ENCODE measurements at regions not wholly inside any gene's neighbourhood (a gene's known extent, or its start where the extent isn't known, plus 50 kb on each side); places are given as distances from the start of the nearest gene placed in this dataset.

DNA sequence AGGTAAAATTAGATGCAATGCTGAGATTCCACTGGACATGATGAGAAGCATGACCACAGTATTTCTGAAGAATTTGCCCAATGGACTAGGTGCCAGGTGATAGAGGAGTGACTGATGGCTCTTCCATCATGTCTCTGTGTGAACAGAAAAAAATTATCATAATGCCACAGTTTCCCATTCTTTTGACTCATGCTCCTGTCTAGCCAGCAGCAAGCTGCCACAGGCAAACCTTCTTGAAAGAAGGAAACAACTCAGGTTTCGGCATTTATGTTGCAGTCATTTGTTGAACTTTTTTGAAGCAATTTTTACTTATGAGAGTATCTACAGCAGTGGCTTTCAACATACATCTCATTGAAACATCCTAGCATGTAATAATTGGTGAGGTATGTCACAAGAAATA is 284.8 kb upstream of the CD180 start:
- no CpG with 5 or more reads among the region's 1 CpG for WGBS, 2 donors (ENCODE audit: extremely low coverage in 2 of 2, insufficient read length in 2 of 2, insufficient replicate concordance in 1 of 2)
- Histone ChIP-seq H2BK120ac (ENCODE audit: low read depth, low read length) (no peak overlapping the region), H3K27ac (replicated peaks; ENCODE audit: low read length) (no peak overlapping the region)

DNA sequence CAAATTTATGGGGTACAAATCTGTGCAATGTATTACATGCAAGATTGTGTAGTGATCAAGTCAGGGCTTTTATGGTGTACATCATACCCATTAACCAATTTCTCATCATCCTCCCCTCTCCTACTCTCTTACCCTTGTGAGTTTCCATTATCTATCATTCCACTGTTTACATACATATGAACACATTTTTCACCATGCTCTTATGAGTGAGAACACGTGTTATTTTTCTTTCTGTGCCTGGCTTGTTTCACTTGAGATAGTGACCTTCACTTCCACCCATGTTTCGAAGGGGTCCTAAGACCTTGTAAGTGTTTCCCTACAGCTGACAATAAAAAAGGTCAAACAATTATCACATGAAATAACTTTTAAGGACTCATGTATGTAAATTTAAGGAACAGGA is 281.7 kb upstream of the CD180 start:
- H3K14ac ChIP-seq (ENCODE audit: low read length), result no peak overlapping the region
- H3K4me2 ChIP-seq (ENCODE audit: insufficient read depth, low read length, poor library complexity, severe bottlenecking), result no peak overlapping the region
- H4K91ac ChIP-seq (ENCODE audit: low read depth, low read length, poor library complexity), result no peak overlapping the region
- no peaks in the 10 kb centered on the region for H3K79me1 ChIP-seq (ENCODE audit: low read depth, low read length)
- H3K9ac ChIP-seq (ENCODE audit: low read depth, low read length, poor library complexity), result no peak overlapping the region
- no peak overlapping the region for H3K27ac ChIP-seq (replicated peaks; ENCODE audit: low read length)
- no peak overlapping the region for H4K8ac ChIP-seq (ENCODE audit: low read depth, low read length)
- no peak overlapping the region for H2AK5ac ChIP-seq (ENCODE audit: low read depth, low read length)
- no peaks in the 10 kb centered on the region for H3K4me1 ChIP-seq (ENCODE audit: control insufficient read depth in 2 of 2, insufficient read depth in 1 of 2, low read depth in 1 of 2, low read length in 2 of 2)
- WGBS, 2 donors (ENCODE audit: extremely low coverage in 2 of 2, insufficient read length in 2 of 2, insufficient replicate concordance in 1 of 2), result no CpG with 5 or more reads among the region's 2 CpGs
- H3K4me3 ChIP-seq (ENCODE audit: low read length in 2 of 2), result no peak overlapping the region
- no peak overlapping the region for H2BK5ac ChIP-seq (ENCODE audit: low read length)
- H3K9me3 ChIP-seq (replicated peaks in 1 of 2; ENCODE audit: control insufficient read depth in 2 of 2, insufficient read depth in 1 of 2, low read depth in 1 of 2, low read length in 2 of 2), result no peaks in the 10 kb centered on the region
- H3K27me3 ChIP-seq (ENCODE audit: control insufficient read depth in 3 of 3, insufficient read depth in 3 of 3, low read depth in 1 of 3, low read length in 3 of 3), result no peaks in the 10 kb centered on the region
- DNase-seq (ENCODE audit: low spot score), result no peak
- H2AFZ ChIP-seq (ENCODE audit: low read length), result no peak overlapping the region
- no peak overlapping the region for H3K23ac ChIP-seq (ENCODE audit: low read depth, low read length, poor library complexity)
- no peak overlapping the region for H3K4ac ChIP-seq (ENCODE audit: low read length)
- no peak overlapping the region for H2BK15ac ChIP-seq (ENCODE audit: low read length)
- H3K36me3 ChIP-seq (replicated peaks in 1 of 2; ENCODE audit: control insufficient read depth in 2 of 2, insufficient read depth in 2 of 2, low read length in 2 of 2), result no peaks in the 10 kb centered on the region
- no peak overlapping the region for H2BK12ac ChIP-seq (ENCODE audit: low read length)
- no peak overlapping the region for H3K18ac ChIP-seq (ENCODE audit: low read length)
- no peak overlapping the region for H2BK120ac ChIP-seq (ENCODE audit: low read depth, low read length)

More for the DNA sequence above, 284.8 kb upstream of the CD180 start:
- H2BK12ac ChIP-seq (ENCODE audit: low read length), result no peak overlapping the region
- H3K4me2 ChIP-seq (ENCODE audit: insufficient read depth, low read length, poor library complexity, severe bottlenecking), result no peak overlapping the region
- no peak for DNase-seq (ENCODE audit: low spot score)
- no peak overlapping the region for H3K18ac ChIP-seq (ENCODE audit: low read length)
- H3K9ac ChIP-seq (ENCODE audit: low read depth, low read length, poor library complexity), result no peak overlapping the region
- no peak overlapping the region for H3K4ac ChIP-seq (ENCODE audit: low read length)
- H3K4me1 ChIP-seq (ENCODE audit: control insufficient read depth in 2 of 2, insufficient read depth in 1 of 2, low read depth in 1 of 2, low read length in 2 of 2), result no peaks in the 10 kb centered on the region
- H3K9me3 ChIP-seq (replicated peaks in 1 of 2; ENCODE audit: control insufficient read depth in 2 of 2, insufficient read depth in 1 of 2, low read depth in 1 of 2, low read length in 2 of 2), result no peaks in the 10 kb centered on the region
- no peak overlapping the region for H2AK5ac ChIP-seq (ENCODE audit: low read depth, low read length)
- H4K8ac ChIP-seq (ENCODE audit: low read depth, low read length), result no peak overlapping the region
- H3K4me3 ChIP-seq (ENCODE audit: low read length in 2 of 2), result no peak overlapping the region
- H3K27me3 ChIP-seq (ENCODE audit: control insufficient read depth in 3 of 3, insufficient read depth in 3 of 3, low read depth in 1 of 3, low read length in 3 of 3), result no peaks in the 10 kb centered on the region
- H2AFZ ChIP-seq (ENCODE audit: low read length), result no peak overlapping the region
- no peaks in the 10 kb centered on the region for H3K79me1 ChIP-seq (ENCODE audit: low read depth, low read length)
- no peak overlapping the region for H4K91ac ChIP-seq (ENCODE audit: low read depth, low read length, poor library complexity)
- no peak overlapping the region for H3K14ac ChIP-seq (ENCODE audit: low read length)
- no peak overlapping the region for H2BK5ac ChIP-seq (ENCODE audit: low read length)
- no peak overlapping the region for H3K23ac ChIP-seq (ENCODE audit: low read depth, low read length, poor library complexity)
- no peak overlapping the region for H2BK15ac ChIP-seq (ENCODE audit: low read length)
- H3K36me3 ChIP-seq (replicated peaks in 1 of 2; ENCODE audit: control insufficient read depth in 2 of 2, insufficient read depth in 2 of 2, low read length in 2 of 2), result no peaks in the 10 kb centered on the region

DNA sequence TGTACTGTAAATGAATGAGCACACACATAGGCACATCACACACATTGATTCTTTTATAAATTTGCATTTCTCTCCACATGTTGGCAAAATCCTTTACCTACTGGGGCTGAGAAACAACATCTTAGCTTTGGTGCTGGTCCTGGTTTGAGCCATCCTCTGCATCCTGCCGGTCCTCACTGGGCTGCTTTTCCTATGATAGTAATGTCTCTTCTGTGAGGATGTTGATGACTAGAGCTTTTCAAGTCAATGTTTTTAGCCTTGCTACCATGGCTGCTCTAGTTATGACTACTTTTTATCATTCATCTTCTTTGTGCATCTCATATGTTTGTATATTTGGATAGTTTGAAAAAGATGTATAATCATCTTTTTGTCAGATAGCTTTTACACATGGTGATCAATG is 280.4 kb upstream of the CD180 start:
- no peak overlapping the region for H3K14ac ChIP-seq (ENCODE audit: low read length)
- no peaks in the 10 kb centered on the region for H3K9me3 ChIP-seq (replicated peaks in 1 of 2; ENCODE audit: control insufficient read depth in 2 of 2, insufficient read depth in 1 of 2, low read depth in 1 of 2, low read length in 2 of 2)
- H3K23ac ChIP-seq (ENCODE audit: low read depth, low read length, poor library complexity), result no peak overlapping the region
- H3K36me3 ChIP-seq (replicated peaks in 1 of 2; ENCODE audit: control insufficient read depth in 2 of 2, insufficient read depth in 2 of 2, low read length in 2 of 2), result no peaks in the 10 kb centered on the region
- H3K4me3 ChIP-seq (ENCODE audit: low read length in 2 of 2), result no peak overlapping the region
- no peak overlapping the region for H4K91ac ChIP-seq (ENCODE audit: low read depth, low read length, poor library complexity)
- H3K4me1 ChIP-seq (ENCODE audit: control insufficient read depth in 2 of 2, insufficient read depth in 1 of 2, low read depth in 1 of 2, low read length in 2 of 2), result no peaks in the 10 kb centered on the region
- no peak overlapping the region for H3K18ac ChIP-seq (ENCODE audit: low read length)
- H3K79me1 ChIP-seq (ENCODE audit: low read depth, low read length), result no peaks in the 10 kb centered on the region
- no peak overlapping the region for H3K4me2 ChIP-seq (ENCODE audit: insufficient read depth, low read length, poor library complexity, severe bottlenecking)
- no peak overlapping the region for H2AK5ac ChIP-seq (ENCODE audit: low read depth, low read length)
- H3K27me3 ChIP-seq (ENCODE audit: control insufficient read depth in 3 of 3, insufficient read depth in 3 of 3, low read depth in 1 of 3, low read length in 3 of 3), result no peaks in the 10 kb centered on the region
- no peak overlapping the region for H3K27ac ChIP-seq (replicated peaks; ENCODE audit: low read length)
- H2BK120ac ChIP-seq (ENCODE audit: low read depth, low read length), result no peak overlapping the region
- no peak overlapping the region for H4K8ac ChIP-seq (ENCODE audit: low read depth, low read length)
- no peak overlapping the region for H2BK12ac ChIP-seq (ENCODE audit: low read length)
- H2BK5ac ChIP-seq (ENCODE audit: low read length), result no peak overlapping the region
- H3K9ac ChIP-seq (ENCODE audit: low read depth, low read length, poor library complexity), result no peak overlapping the region
- WGBS, 2 donors (ENCODE audit: extremely low coverage in 2 of 2, insufficient read length in 2 of 2, insufficient replicate concordance in 1 of 2), result no CpG with 5 or more reads among the region's 1 CpG
- no peak overlapping the region for H2AFZ ChIP-seq (ENCODE audit: low read length)
- no peak for DNase-seq (ENCODE audit: low spot score)
- H2BK15ac ChIP-seq (ENCODE audit: low read length), result no peak overlapping the region
- no peak overlapping the region for H3K4ac ChIP-seq (ENCODE audit: low read length)

DNA sequence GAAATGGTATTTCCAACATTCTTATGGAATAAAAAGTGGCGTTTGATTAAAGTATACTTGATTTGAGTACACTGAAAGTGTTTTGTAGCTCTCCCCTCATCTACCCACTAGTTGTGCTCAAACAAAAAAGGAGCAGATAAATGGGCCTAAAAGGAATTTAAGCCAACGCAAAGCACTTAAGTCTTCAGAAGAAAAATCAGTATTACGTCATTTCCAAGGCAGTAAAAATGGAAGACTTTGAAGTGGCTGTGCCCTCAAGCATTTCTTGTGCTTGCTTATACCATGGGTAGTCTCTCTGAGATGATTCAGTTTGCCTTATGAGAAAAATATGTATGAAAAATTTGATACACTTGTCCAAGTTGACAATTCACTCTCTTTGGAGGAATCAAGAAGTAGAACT is 279.9 kb upstream of the CD180 start:
- Histone ChIP-seq H3K27ac (replicated peaks; ENCODE audit: low read length) (no peak overlapping the region), H3K4me2 (ENCODE audit: insufficient read depth, low read length, poor library complexity, severe bottlenecking) (no peak overlapping the region), H2BK120ac (ENCODE audit: low read depth, low read length) (no peak overlapping the region), H3K9me3 (replicated peaks in 1 of 2; ENCODE audit: control insufficient read depth in 2 of 2, insufficient read depth in 1 of 2, low read depth in 1 of 2, low read length in 2 of 2) (no peaks in the 10 kb centered on the region), H3K14ac (ENCODE audit: low read length) (no peak overlapping the region), H2AFZ (ENCODE audit: low read length) (no peak overlapping the region), H3K4me3 (ENCODE audit: low read length in 2 of 2) (no peak overlapping the region), H3K4ac (ENCODE audit: low read length) (no peak overlapping the region), H3K79me1 (ENCODE audit: low read depth, low read length) (no peaks in the 10 kb centered on the region), H4K91ac (ENCODE audit: low read depth, low read length, poor library complexity) (no peak overlapping the region), H4K8ac (ENCODE audit: low read depth, low read length) (no peak overlapping the region), H3K9ac (ENCODE audit: low read depth, low read length, poor library complexity) (no peak overlapping the region), H3K27me3 (ENCODE audit: control insufficient read depth in 3 of 3, insufficient read depth in 3 of 3, low read depth in 1 of 3, low read length in 3 of 3) (no peaks in the 10 kb centered on the region), H2BK5ac (ENCODE audit: low read length) (no peak overlapping the region), H3K23ac (ENCODE audit: low read depth, low read length, poor library complexity) (no peak overlapping the region), H2BK15ac (ENCODE audit: low read length) (no peak overlapping the region), H3K36me3 (replicated peaks in 1 of 2; ENCODE audit: control insufficient read depth in 2 of 2, insufficient read depth in 2 of 2, low read length in 2 of 2) (no peaks in the 10 kb centered on the region), H2BK12ac (ENCODE audit: low read length) (no peak overlapping the region), H3K18ac (ENCODE audit: low read length) (no peak overlapping the region), H2AK5ac (ENCODE audit: low read depth, low read length) (no peak overlapping the region), H3K4me1 (ENCODE audit: control insufficient read depth in 2 of 2, insufficient read depth in 1 of 2, low read depth in 1 of 2, low read length in 2 of 2) (no peaks in the 10 kb centered on the region)
- no peak for DNase-seq (ENCODE audit: low spot score)
- no CpG with 5 or more reads among the region's 3 CpGs for WGBS, 2 donors (ENCODE audit: extremely low coverage in 2 of 2, insufficient read length in 2 of 2, insufficient replicate concordance in 1 of 2)
